ENCODE measurements at regions not wholly inside any gene's neighbourhood (a gene's known extent, or its start where the extent isn't known, plus 50 kb on each side); places are given as distances from the start of the nearest gene placed in this dataset.
A peak's percentile ranks its signal among the peaks of the same experiment; 100 is the strongest.
"Not testable (repeated sequence)": the region's sequence is repeated elsewhere in the genome, so short reads cannot be mapped to it uniquely, and the experiment has no call there.

- DNase-seq, result no peak
Observed at GRCh38 chr3:21237638-21238037, 513.4 kb downstream of the ZNF385D start.

GRCh38 chr3:21235491-21235890, 515.5 kb downstream of the ZNF385D start:
- DNase-seq, result no peak

DNA sequence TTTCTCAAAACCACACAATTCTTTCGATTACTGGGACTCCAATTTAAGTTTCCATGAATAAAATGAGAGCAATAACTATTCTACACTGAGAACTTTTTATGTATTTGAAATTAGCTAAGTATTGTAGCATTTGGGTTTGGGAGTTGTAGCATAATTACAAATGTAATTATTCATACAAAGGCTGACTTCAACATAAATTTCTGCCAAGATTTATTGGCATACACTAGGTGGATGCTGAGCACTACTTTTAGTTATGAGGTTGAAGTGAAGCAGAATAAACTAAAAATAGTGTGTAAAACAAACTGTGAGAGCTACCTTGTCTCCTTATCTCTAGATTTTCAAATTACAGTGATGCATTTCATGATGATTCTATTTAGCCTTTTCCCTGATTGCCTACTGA, 516.1 kb downstream of the ZNF385D start:
- DNase-seq, result no peak

DNA sequence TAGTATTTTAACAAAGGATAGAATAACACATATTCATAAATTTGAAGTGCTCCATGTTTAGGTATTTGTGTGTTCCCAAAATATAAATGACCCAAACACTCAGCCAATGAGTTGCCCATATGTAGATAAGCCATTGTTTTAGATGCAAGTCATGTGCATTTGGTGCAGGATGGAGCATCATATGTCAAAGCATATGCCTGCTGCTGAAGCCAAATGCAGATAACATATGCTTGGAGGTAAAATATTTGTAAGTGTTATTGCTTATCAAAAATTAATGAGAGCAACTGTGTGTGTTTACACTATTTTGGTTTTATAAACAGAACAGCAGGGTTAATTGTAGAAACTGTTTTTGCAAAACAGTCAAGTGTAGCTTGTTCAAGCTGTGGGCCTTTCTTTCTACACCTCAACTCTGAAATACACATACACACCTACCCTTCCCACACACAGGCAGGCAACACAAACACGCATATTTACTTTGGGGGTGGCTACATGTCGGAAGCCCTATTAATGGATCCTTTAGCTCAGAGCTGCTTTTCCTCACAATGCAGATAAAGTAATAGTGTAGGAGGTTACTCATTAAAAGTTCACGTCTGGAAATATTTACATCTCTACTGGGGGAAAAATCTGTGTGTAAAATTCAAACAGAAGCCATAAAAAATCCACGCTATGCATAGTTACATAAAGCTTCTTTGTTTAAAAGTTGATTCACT, 521.4 kb downstream of the ZNF385D start:
- no peak for DNase-seq

DNA sequence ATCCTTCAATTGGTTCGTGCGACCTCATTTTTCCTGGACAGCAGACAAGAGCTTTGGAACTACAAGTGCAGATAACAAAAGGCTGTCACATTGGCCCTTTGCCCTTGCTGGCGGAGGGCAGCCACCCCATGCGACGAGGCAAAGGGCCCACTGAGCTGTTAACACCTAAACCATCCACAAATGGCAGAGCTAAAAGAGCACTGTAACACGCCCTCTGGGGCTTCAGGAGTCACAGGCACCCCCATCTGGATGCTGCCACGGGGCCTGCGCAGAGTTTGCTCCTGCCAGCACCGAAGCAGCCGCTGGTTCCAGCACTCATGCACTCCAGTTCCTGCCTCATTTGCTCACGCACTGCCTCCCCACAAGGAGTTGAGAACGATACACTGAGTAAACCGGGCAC, 524.9 kb downstream of the ZNF385D start:
- DNase-seq, result no peak

- DNase-seq, result no peak
Observed at GRCh38 chr3:21220944-21221343, 530.1 kb downstream of the ZNF385D start.

- DNase-seq, result peak; percentile 8
Observed at GRCh38 chr3:21216598-21216997, 534.4 kb downstream of the ZNF385D start.

- DNase-seq, result not testable (repeated sequence)
Observed at GRCh38 chr3:21204122-21204521, 546.9 kb downstream of the ZNF385D start.

DNA sequence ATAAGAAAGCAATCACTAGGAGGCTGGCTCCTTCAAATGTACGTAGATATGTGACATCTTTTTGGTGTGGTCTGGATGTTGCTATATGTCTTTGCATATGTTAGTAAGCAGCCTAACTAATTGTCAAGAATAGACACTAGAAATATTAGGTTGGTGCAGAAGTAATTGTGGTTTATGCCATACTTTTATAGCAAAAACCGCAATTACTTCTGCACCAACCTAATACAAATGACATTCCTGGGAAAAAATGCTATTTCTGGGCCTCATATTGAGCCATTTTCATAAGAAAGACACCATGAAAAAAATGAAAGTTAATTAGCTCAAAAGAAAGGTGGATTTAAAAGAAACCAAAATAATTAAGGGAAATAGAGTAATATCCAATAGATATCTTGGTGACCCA, 555.8 kb downstream of the ZNF385D start:
- DNase-seq, result no peak

DNA sequence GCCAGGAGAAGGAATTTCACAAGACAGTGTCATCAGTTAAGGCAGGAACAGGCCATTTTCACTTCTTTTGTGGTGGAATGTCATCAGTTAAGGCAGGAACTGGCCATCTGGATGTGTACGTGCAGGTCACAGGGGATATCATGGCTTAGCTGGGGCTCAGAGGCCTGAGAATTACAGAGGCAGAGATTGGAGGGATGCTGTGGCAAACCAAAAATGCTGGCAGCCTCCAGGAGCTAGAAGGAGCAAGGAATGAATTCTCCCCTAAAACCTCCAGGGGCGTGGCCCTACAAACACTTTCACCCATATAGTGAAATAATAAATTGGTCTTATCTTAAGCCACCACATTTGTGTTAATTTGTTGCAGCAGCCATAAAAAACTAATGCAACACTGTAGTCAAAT, 557.0 kb downstream of the ZNF385D start:
- not testable (repeated sequence) for DNase-seq

DNA sequence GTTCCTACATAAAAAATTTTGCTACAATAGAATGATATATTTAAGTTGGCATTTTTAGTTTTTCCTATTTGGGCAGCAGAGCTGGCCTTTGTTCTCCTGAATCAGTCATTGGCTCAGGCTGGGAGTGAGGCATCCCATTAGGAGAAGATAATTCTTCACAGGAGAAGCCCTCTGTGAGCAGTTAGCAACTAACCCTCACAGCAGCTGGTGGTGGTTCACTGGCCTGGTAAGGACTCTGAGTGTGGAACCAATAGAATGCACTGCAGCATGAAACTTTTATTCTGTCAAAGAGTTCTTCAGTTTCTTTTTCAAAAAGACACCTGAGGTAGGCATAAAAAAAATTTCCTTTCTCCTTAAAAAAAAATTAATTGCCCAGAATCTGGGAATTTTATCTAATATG, 562.6 kb downstream of the ZNF385D start:
- no peak for DNase-seq

- DNase-seq, result no peak
Observed at GRCh38 chr3:21185816-21186314, 565.1 kb downstream of the ZNF385D start.

DNA sequence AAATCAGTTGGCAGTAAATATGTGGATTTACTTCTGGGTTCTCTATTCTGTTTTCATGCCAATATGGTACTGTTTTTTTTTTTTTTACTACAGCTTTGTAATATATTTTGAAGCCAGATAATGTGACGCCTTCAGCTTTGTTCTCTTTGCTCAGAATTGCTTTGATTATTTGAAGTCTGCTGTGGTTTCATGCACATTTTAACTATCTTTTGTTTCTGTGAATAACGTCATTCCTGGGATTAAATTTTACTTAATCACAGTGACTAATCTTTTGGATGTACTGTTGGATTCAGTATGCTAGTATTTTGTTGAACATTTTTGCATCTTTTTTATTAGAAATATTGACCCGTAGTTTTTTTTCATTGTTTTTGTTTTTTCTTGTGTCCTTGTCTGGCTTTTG, 576.5 kb downstream of the ZNF385D start:
- DNase-seq, result peak; percentile 3

DNA sequence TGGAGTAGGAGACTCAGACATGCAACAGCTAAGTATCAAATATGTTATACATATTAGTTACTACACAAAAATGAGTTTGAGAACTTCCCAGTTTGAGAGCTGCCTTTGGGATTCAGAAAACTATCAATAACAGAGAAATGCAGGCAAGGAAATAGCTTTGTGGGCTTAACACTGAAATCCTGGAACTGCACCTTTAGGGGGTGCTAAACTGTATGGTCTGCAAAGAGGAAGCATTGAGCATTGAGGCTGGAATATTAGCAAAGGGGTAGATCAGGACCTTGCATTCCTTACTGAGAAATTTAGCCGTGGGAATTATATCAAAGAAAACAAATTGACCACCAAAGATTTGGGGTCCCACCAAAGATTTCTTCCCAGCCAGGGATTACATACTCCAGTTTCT, 580.0 kb downstream of the ZNF385D start:
- peak; percentile 7 for DNase-seq

DNA sequence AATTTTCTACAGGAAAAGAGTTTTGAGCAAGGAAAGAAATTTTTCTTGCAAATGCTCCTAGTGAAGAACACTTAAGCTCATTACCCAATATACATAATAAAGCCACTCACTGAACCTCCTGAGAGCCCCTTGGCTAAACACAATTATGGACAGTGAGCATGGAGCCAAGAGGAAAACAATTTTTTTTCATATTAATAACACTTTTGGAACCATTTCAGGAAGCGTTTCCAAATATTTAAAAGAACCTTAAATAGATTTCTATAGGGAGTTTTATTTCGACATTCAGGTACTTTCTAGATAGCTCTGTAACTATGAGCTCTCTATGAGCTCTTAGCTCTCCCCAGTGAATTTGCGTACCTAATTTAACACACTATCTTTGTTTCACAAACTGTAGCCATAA, 581.1 kb downstream of the ZNF385D start:
- DNase-seq, result no peak

DNA sequence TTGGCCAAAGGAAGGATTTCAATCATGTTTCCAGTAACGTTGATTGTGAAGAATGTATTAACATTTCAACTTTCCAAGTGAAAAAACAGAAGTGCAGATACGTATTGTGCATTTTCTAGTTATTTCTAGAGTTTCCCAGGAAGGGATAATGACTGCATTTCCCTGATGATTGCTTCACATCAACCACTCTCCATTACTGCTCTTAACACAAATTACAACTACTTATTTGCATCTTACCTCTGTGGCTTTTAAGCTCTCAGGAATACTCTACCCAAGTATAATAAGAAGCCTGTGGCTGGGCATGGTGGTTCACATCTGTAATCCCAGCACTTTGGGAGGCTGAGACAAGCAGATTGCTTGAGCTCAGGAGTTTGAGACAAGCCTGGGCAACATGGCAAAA, 582.5 kb downstream of the ZNF385D start:
- no peak for DNase-seq

- DNase-seq, result no peak
Observed at GRCh38 chr3:21163956-21164355, 587.1 kb downstream of the ZNF385D start.

GRCh38 chr3:21159543-21159906, 591.5 kb downstream of the ZNF385D start:
- no peak for DNase-seq

DNA sequence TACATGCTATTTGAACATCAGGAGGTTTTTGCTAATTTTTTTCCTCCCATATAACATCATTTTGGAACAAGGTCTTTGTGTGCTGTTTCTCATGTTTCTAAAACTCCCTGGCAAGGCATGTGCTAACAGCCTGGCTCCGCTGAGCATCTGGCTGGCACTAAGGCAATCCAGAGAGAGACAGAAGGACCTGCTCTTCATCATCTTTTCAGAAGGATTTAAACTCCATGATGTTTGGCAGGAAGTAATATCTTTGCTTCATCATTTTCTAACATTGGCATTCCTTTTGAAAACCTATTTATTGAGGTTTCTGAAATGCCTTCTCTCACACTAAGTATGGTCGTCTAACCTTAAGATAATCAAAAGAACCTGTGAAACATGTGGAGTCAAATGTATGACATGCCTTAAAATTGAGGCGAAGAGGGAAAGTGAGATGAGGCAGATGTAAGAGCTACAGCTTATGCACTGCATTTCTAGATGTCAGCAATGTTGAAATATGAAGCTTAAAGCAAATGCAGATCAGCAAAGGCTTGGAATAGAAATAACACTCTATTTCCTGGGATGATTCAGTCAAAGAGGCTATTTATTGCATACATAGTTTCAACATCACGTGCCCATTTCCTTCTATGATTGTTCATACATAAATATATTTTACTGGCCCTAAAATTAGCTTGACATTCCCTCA, 592.0 kb downstream of the ZNF385D start:
- peak; percentile 78 for DNase-seq

GRCh38 chr3:21154911-21155310, 596.1 kb downstream of the ZNF385D start:
- DNase-seq, result no peak

DNA sequence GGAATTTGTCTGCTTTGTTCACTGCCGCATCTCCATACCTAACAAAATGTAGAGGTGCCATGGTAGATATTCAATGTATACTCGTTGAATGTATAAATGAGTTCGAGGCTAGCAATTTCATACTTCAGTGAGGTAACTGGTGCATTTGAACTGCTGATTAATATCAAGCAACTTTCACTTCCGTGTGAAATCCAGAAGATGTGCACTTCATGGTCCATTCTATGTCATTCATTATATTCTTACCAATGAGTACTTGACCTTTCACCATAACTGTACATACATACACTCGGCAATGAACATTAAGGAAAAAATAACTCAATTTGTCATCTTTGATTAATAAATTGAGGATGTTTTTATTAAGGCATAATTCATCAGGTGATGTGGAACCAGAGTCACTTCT, 598.5 kb downstream of the ZNF385D start:
- no peak for DNase-seq

GRCh38 chr3:21142949-21143348, 608.1 kb downstream of the ZNF385D start:
- DNase-seq, result no peak

- no peak for DNase-seq
Observed at GRCh38 chr3:21142031-21142430, 609.0 kb downstream of the ZNF385D start.

- DNase-seq, result no peak
Observed at GRCh38 chr3:21140785-21141184, 610.2 kb downstream of the ZNF385D start.

All from fibroblast of skin of back (primary cell).